ENCODE measurements at regions not wholly inside any gene's neighbourhood (a gene's known extent, or its start where the extent isn't known, plus 50 kb on each side); places are given as distances from the start of the nearest gene placed in this dataset.

- TF ChIP-seq, protein P1, sequence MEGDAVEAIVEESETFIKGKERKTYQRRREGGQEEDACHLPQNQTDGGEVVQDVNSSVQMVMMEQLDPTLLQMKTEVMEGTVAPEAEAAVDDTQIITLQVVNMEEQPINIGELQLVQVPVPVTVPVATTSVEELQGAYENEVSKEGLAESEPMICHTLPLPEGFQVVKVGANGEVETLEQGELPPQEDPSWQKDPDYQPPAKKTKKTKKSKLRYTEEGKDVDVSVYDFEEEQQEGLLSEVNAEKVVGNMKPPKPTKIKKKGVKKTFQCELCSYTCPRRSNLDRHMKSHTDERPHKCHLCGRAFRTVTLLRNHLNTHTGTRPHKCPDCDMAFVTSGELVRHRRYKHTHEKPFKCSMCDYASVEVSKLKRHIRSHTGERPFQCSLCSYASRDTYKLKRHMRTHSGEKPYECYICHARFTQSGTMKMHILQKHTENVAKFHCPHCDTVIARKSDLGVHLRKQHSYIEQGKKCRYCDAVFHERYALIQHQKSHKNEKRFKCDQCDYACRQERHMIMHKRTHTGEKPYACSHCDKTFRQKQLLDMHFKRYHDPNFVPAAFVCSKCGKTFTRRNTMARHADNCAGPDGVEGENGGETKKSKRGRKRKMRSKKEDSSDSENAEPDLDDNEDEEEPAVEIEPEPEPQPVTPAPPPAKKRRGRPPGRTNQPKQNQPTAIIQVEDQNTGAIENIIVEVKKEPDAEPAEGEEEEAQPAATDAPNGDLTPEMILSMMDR (IDR thresholded peaks at IDR 0.05; ENCODE audit: low read length) = no peak
- no peak for TF ChIP-seq EZH2 (IDR thresholded peaks at IDR 0.05; ENCODE audit: borderline replicate concordance, low read length)
Observed at GRCh38 chr2:126239320-126239955, 416.5 kb upstream of the GYPC start.
